GM10266 (cell line): ENCODE measurements at regions not wholly inside any gene's neighbourhood (a gene's known extent, or its start where the extent isn't known, plus 50 kb on each side); places are given as distances from the start of the nearest gene placed in this dataset.

Experiments used
- DNase-seq: peaks from one replicate; pipeline ENCODE4 v3.0.0; 2012; ENCODE audit errors: extremely low spot score
- CTCF ChIP-seq: IDR thresholded peaks from 2 replicates; pipeline ENCODE4 v1.5.1; 2012; ENCODE audit warnings: mild to moderate bottlenecking, low read depth; ENCODE audit not compliant: control insufficient read depth, insufficient read depth; ENCODE audit errors: missing control alignments

- no peak for TF ChIP-seq CTCF
- DNase-seq = no peak
These were observed 206.5 kb downstream of the RWDD3 start for GRCh38 chr1:95440511-95440910.

GRCh38 chr1:95449516-95449915, 215.5 kb downstream of the RWDD3 start:
- no peak for TF ChIP-seq CTCF
- no peak for DNase-seq

GRCh38 chr1:95451054-95451453, 217.0 kb downstream of the RWDD3 start:
- no peak for DNase-seq
- TF ChIP-seq CTCF = no peak

- no peak for TF ChIP-seq CTCF
- no peak for DNase-seq
These were observed 217.9 kb downstream of the RWDD3 start for GRCh38 chr1:95451904-95452303.

GRCh38 chr1:95453053-95453452, 219.0 kb downstream of the RWDD3 start:
- no peak for TF ChIP-seq CTCF
- no peak for DNase-seq

GRCh38 chr1:95467036-95467435, 233.0 kb downstream of the RWDD3 start:
- no peak for DNase-seq
- no peak for TF ChIP-seq CTCF

- TF ChIP-seq CTCF = no peak
- no peak for DNase-seq
These were observed 241.9 kb downstream of the RWDD3 start for GRCh38 chr1:95475686-95476457.
